ENCODE measurements at regions not wholly inside any gene's neighbourhood (a gene's known extent, or its start where the extent isn't known, plus 50 kb on each side); places are given as distances from the start of the nearest gene placed in this dataset.

GRCh38 chr6:22108199-22108598 lies 188.6 kb downstream of the PRL start:
- TF ChIP-seq MYC (IDR thresholded peaks at IDR 0.05; ENCODE audit: low read depth, low read length) (no peak), CTCF (IDR thresholded peaks at IDR 0.05; ENCODE audit: extremely low read depth in 1 of 2, insufficient read depth in 1 of 2, low read depth in 1 of 2, low read length in 2 of 2) (no peak), POLR2A (IDR thresholded peaks at IDR 0.05; ENCODE audit: low read depth, low read length) (no peak), POLR2AphosphoS5 (IDR thresholded peaks at IDR 0.05; ENCODE audit: insufficient read depth, low read depth, low read length) (no peak), GATA2 (IDR thresholded peaks at IDR 0.05; ENCODE audit: insufficient read depth, insufficient read length, low read depth, low read length) (no peak), EZH2 (IDR thresholded peaks at IDR 0.05; ENCODE audit: borderline replicate concordance, low read depth, low read length, severe bottlenecking) (no peak)

Data from endothelial cell of umbilical vein (primary cell).